ENCODE measurements at regions not wholly inside any gene's neighbourhood (a gene's known extent, or its start where the extent isn't known, plus 50 kb on each side); places are given as distances from the start of the nearest gene placed in this dataset.

DNA sequence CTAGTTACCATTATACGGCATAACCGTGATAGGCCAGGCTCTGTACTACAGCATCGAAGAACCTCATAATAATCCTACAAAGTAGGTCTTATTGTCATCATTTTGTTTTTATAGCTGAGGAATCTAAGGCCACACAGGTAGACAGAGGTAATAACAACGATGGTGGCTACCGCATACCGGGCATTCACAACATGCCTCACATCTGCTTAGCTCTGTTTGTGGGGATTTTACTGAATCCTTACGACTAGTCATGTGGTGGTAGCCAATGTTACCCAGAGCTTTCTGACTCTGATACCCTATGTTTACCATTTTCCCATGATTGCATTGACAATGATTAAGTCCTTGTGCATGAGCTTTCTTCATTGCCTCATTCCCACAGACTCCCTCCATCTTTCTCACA, 269.4 kb downstream of the TCF7L2 start:
- DNase-seq (ENCODE audit: low spot score) (no peak), ATAC-seq (no peak)

- DNase-seq (ENCODE audit: low spot score) = no peak
- ATAC-seq = no peak
Measured at GRCh38 chr10:113221756-113222168, 271.7 kb downstream of the TCF7L2 start.

DNA sequence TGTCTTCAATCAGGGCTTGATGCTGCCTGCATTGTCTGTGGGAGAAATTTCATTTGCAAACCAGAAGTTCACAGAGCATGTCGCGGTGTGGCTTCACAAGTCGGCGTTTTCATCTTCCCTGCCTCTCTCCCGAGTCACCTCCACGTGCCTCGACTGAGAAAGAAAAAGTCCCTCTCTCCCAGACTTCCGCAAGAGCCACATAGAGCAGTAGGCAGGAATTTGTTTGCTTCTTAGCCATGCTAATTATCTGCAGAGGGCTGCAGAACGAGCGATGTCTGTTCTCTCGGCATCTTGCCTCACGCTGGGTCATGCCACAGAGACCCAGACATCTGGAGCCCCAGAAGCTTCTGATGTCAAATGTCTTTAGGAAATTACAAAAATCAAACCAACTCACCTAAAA, 272.2 kb downstream of the TCF7L2 start:
- no peak for ATAC-seq

GRCh38 chr10:113225364-113225763, 275.3 kb downstream of the TCF7L2 start:
- DNase-seq (ENCODE audit: low spot score) = no peak
- ATAC-seq = no peak

More for the DNA sequence above, 272.2 kb downstream of the TCF7L2 start:
- no peak for DNase-seq (ENCODE audit: low spot score)

- ATAC-seq = no peak
- DNase-seq (ENCODE audit: low spot score) = no peak
Measured at GRCh38 chr10:113225903-113226302, 275.9 kb downstream of the TCF7L2 start.

GRCh38 chr10:113226399-113226798, 276.4 kb downstream of the TCF7L2 start:
- no peak for ATAC-seq

GRCh38 chr10:113226831-113227445, 276.9 kb downstream of the TCF7L2 start:
- ATAC-seq (no peak), DNase-seq (ENCODE audit: low spot score) (no peak)

More at GRCh38 chr10:113226399-113226798, 276.4 kb downstream of the TCF7L2 start:
- no peak for DNase-seq (ENCODE audit: low spot score)

DNA sequence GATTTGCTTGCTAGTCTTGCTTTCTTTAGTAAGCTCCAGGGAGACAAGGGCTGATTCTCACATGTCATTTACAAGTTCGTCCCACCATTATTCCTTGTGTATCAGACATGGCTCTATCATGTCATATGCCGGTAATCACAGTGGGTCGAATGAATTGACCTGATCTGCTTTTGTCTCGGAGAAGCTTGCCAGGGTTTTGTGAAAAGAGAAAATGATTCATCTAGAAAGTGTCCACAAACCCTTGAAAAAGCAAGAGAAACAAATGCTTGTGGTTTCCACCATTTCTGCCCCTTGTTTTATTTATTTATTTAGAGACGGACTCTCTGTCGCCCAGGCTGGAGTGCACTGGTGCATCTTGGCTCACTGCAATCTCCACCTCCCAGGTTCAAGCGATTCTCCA, 278.5 kb downstream of the TCF7L2 start:
- no peak for DNase-seq (ENCODE audit: low spot score)
- no peak for ATAC-seq

- DNase-seq (ENCODE audit: low spot score) (no peak), ATAC-seq (no peak)
Measured at GRCh38 chr10:113230011-113230610, 280.1 kb downstream of the TCF7L2 start.

DNA sequence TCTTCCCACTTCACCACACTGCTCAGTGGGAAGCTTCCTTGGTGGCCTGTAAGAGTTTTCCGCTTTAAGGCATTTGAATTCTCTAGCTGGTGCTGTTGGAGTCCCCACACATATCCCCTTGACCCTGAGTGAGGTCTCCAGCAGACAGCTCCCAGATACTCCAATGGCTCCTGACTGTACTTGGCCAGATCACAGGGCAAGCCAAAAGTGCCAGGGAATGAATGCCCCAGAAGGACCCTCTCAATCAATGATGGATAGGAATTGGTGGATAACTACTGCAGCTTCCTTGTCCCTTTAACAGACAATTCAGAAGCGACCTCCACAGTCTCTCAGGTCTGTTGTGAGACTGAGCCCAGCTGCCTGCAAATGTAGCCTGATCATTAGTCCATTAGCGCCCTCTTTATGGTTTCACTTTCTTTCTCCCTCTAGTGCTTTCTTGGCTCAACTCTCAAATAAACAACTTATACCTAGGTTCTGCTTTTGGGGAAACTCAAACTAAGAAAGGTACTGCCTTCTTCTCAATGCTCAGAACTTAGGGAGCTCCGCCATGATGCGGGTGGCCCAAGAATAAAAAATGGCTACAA, 283.0 kb downstream of the TCF7L2 start:
- ATAC-seq (peak; percentile 72), DNase-seq (ENCODE audit: low spot score) (no peak)

DNA sequence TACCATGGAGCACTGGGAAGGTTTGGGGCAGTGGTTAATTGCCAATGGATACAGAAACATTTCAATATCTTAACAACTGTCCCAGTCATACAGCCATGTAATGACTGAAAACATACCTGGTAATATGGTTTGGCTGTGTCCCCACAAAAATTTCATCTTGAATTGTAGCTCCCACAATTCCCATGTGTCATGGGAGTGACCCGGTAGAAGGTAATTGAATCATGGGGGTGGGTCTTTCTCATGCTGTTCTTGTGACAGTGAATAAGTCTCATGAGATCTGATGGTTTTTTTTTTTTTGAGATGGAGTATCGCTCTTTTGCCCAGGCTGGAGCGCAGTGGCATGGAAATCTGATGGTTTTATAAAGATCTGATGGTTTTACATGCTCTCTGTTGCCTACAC, 284.4 kb downstream of the TCF7L2 start:
- DNase-seq (ENCODE audit: low spot score) = no peak
- ATAC-seq = no peak

DNA sequence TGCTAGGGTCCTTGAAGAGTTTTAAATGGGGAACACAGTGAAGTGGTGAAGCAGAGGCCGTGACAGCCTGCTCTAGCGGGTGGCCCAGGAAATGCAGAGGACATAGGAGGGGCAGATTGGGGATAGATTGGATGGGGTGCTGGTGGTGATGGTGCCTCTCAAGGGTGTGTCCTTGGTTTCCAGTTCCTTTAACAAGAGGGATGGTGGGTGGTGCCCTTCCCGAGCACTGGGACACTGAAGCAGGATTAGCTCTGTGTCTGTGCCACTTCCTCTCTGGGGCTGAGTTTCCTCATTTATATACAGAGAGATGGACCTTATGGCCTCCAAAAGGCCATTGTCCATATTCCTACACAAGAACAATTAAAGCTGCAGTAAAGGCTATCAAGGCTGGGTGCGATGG, 285.5 kb downstream of the TCF7L2 start:
- peak; percentile 44 for ATAC-seq
- DNase-seq (ENCODE audit: low spot score) = no peak

- no peak for DNase-seq (ENCODE audit: low spot score)
- no peak for ATAC-seq
Measured at GRCh38 chr10:113236998-113237397, 287.0 kb downstream of the TCF7L2 start.

GRCh38 chr10:113239566-113240350, 289.7 kb downstream of the TCF7L2 start:
- DNase-seq (ENCODE audit: low spot score) (no peak), ATAC-seq (peak; percentile 50)

DNA sequence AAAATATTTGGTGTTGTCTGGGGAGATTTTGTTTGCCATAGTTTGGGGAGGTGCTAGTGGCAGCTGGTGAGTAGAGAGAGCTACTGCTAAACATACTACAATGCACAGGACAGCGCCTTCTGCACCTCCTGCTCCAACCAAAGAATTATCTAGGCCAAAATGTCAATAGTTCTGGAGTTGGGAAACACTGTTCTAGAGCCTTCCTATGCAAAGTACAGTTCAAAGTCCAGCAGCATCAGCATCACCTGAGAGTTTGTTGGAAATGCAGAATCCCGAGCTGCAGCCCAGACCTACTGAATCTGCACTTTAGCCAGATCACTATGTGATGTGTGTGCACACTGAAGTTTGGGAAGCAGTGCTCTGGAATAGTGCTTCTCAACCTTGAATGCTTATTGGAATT, 290.7 kb downstream of the TCF7L2 start:
- DNase-seq (ENCODE audit: low spot score) (no peak), ATAC-seq (peak; percentile 47)

DNA sequence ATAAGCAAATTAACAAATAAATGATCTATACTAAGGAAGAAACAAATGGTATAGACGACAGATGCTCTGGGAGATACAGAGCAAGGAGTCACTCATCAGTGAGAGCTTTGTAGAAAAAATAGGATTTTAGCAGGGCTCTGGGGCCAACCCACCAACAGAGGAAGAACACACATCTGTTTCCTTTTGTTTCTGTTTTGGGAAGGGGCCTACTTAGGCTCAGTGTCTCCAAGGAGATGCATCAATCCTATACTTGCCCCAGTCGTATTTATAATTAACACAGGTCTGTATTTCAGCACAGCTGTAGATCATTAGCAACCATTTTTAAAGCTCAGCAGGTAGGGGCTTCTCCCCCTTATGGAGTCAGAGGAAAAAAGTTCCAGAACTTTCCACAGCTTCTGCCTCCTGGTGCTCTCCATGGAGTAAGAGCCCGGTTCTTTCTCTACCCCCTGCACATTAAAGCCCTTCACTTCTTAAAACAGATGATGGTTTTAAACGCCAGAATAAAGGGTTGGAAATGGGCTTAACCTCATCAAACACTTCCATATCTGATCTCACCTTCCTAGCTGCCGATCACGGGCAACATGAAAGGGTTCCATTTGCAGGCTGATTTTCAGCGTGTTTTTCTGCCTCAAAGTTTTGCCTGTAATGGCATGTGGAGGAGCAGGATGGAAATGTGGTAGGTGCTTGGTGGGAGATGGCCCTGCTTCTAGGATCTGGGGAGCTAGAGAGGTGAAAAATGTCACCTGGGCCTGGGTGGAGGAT, 291.7 kb downstream of the TCF7L2 start:
- DNase-seq (ENCODE audit: low spot score) (no peak), ATAC-seq (no peak)

DNA sequence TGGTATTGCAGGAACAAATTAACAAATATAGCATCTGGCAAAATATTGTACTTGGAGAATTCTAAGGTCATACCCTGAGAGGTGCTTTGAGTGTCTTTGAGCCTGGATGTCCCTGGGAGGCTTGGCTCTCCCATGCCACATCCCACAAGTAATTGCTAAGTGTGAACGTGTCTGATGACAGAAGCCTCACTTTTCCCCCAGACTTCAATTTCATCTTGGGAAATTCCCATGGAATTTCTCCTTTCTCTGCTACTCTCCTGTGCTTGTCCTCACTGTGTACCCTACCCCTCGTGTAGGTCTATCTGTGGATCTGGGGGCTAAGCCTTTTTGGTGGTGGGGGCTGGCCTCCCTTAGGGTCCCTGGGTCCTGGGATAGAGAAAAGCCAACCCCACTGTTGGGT, 293.3 kb downstream of the TCF7L2 start:
- DNase-seq (ENCODE audit: low spot score) = no peak
- no peak for ATAC-seq

DNA sequence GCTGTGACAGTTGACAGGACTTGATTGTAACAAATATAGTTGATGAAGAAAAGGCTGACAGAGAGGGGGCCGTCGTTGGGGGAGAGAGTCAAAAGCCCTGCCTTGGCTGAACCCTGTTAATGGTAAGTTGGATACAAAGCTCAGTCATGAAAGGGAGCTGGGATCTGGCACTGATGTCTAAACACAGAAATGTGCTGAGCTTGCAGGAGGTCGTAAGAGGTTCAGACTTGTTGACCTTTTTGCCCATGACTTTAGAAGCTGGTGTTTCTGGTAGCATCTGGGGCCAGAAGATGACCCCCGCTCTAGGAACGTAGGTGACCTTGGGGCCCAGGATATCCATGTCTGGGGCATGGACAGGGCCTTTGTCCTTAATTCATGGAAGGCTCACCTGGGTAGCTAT, 294.7 kb downstream of the TCF7L2 start:
- no peak for ATAC-seq
- no peak for DNase-seq (ENCODE audit: low spot score)

- ATAC-seq = no peak
Measured at GRCh38 chr10:113245286-113245685, 295.2 kb downstream of the TCF7L2 start.

DNA sequence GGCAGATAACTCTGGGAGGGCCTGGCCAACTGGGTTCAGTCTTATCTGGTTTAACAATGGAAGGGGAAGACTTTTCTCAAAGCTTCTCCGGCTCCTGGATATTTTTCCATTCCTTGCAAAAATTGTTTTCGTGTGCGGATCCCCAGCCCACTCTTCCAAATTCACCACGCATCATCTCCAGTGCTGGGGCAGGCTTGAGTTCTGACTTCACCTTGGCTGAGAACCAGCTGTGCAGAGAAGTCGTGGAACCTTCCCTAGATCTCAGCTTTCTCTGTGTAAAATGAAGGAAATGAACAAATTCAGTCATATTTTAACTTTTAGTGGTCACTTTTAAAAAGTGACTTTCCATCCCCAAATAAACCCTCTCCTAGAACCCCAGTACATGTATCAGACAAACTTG, 297.0 kb downstream of the TCF7L2 start:
- DNase-seq (ENCODE audit: low spot score) = no peak
- no peak for ATAC-seq

More at GRCh38 chr10:113245286-113245685, 295.2 kb downstream of the TCF7L2 start:
- no peak for DNase-seq (ENCODE audit: low spot score)
